Activated CD8-positive, alpha-beta memory T cell treated with anti-CD3 and anti-CD28 coated beads for 36 hours (primary cell): ENCODE measurements at regions not wholly inside any gene's neighbourhood (a gene's known extent, or its start where the extent isn't known, plus 50 kb on each side); places are given as distances from the start of the nearest gene placed in this dataset.
"Not testable (repeated sequence)": the region's sequence is repeated elsewhere in the genome, so short reads cannot be mapped to it uniquely, and the experiment has no call there.

Source experiments
- CTCF ChIA-PET: fragments of 350-600 bp; sonication (Branson Sonifier 250); formaldehyde crosslinking; loops from one replicate; lab custom pipeline; 2021; ENCODE audit warnings: antibody characterized with exemption; lab: Charles Lee
- POLR2A ChIA-PET: fragments of 350-600 bp; sonication (Branson Sonifier 250); formaldehyde crosslinking; loops from one replicate; lab custom pipeline; 2021; ENCODE audit warnings: antibody characterized with exemption; lab: Charles Lee

- CTCF ChIA-PET: no interaction called here
- POLR2A ChIA-PET: no interaction called here
These were observed 73.4 kb downstream of the FGD2 start for GRCh38 chr6:37078814-37079213.

GRCh38 chr6:37081042-37081607 is 75.7 kb downstream of the FGD2 start:
- POLR2A ChIA-PET: no interaction called here
- CTCF ChIA-PET: no interaction called here

- ChIA-PET CTCF (interaction anchor here (0.7 to 1.2 kb wide), 2 partner anchors 116 to 127 kb away, joined by 3 to 4 read pairs; no protein-coding TSS in a partner anchor), POLR2A (no interaction called here)
These were observed 77.1 kb downstream of the FGD2 start for GRCh38 chr6:37082390-37083130.

GRCh38 chr6:37083243-37084138 is 78.0 kb downstream of the FGD2 start:
- CTCF ChIA-PET: no interaction called here
- POLR2A ChIA-PET: no interaction called here

GRCh38 chr6:37084665-37085064 is 79.2 kb downstream of the FGD2 start:
- CTCF ChIA-PET: not testable (repeated sequence)

GRCh38 chr6:37085198-37085597 is 79.7 kb downstream of the FGD2 start:
- CTCF ChIA-PET: no interaction called here
- POLR2A ChIA-PET: no interaction called here

More at GRCh38 chr6:37084665-37085064, 79.2 kb downstream of the FGD2 start:
- POLR2A ChIA-PET: not testable (repeated sequence)

GRCh38 chr6:37088897-37089296 is 81.1 kb upstream of the PIM1 start:
- CTCF ChIA-PET: no interaction called here
- POLR2A ChIA-PET: no interaction called here

- ChIA-PET POLR2A (no interaction called here), CTCF (no interaction called here)
These were observed 80.2 kb upstream of the PIM1 start for GRCh38 chr6:37089783-37090182.

GRCh38 chr6:37091104-37091503 is 78.8 kb upstream of the PIM1 start:
- POLR2A ChIA-PET, CTCF ChIA-PET: not testable (repeated sequence)

GRCh38 chr6:37091586-37091985 is 78.4 kb upstream of the PIM1 start:
- POLR2A ChIA-PET, CTCF ChIA-PET: not testable (repeated sequence)

- POLR2A ChIA-PET: no interaction called here
- CTCF ChIA-PET: no interaction called here
These were observed 76.8 kb upstream of the PIM1 start for GRCh38 chr6:37092923-37093727.

GRCh38 chr6:37093728-37094069 is 76.3 kb upstream of the PIM1 start:
- CTCF ChIA-PET: interaction anchor here (0.6 kb wide), 1 partner anchor 68 kb away, joined by 3 read pairs; no protein-coding TSS in a partner anchor
- POLR2A ChIA-PET: no interaction called here

- CTCF ChIA-PET: no interaction called here
- POLR2A ChIA-PET: no interaction called here
These were observed 74.0 kb upstream of the PIM1 start for GRCh38 chr6:37095997-37096396.

- CTCF ChIA-PET: no interaction called here
- POLR2A ChIA-PET: no interaction called here
These were observed 72.6 kb upstream of the PIM1 start for GRCh38 chr6:37097335-37097734.

GRCh38 chr6:37099442-37099841 is 70.5 kb upstream of the PIM1 start:
- CTCF ChIA-PET: interaction anchor here (0.9 kb wide), 1 partner anchor 11 kb away, joined by 3 read pairs; no protein-coding TSS in a partner anchor
- POLR2A ChIA-PET: no interaction called here

- ChIA-PET CTCF (no interaction called here), POLR2A (no interaction called here)
These were observed 69.2 kb upstream of the PIM1 start for GRCh38 chr6:37100745-37101144.

GRCh38 chr6:37101991-37102298 is 68.0 kb upstream of the PIM1 start:
- POLR2A ChIA-PET: interaction anchor here (0.9 kb wide), 1 partner anchor 70 kb away, joined by 5 read pairs; no protein-coding TSS in a partner anchor

GRCh38 chr6:37102299-37103168 is 67.4 kb upstream of the PIM1 start:
- ChIA-PET POLR2A (interaction anchor here (0.6 to 0.9 kb wide), 3 partner anchors 8 to 103 kb away, joined by 3 to 5 read pairs (median 3); no protein-coding TSS in a partner anchor), CTCF (interaction anchor here (0.7 to 1.8 kb wide), 2 partner anchors 8 to 69 kb away, joined by 3 to 12 read pairs; no protein-coding TSS in a partner anchor)

More at GRCh38 chr6:37101991-37102298, 68.0 kb upstream of the PIM1 start:
- CTCF ChIA-PET: interaction anchor here (1.8 kb wide), 1 partner anchor 9 kb away, joined by 12 read pairs; no protein-coding TSS in a partner anchor
